ENCODE measurements at regions not wholly inside any gene's neighbourhood (a gene's known extent, or its start where the extent isn't known, plus 50 kb on each side); places are given as distances from the start of the nearest gene placed in this dataset.

GRCh38 chr1:168438626-168439025 lies 105.2 kb downstream of the XCL2 start:
- H3K9me2 ChIP-seq (ENCODE audit: insufficient read depth, low read length): no peaks in the 10 kb centered on the region
- ChIA-PET CTCF (ENCODE audit: unreplicated experiment) (no interaction called here), POLR2A (no interaction called here)
- intact Hi-C loops (cut with micrococcal nuclease; ENCODE audit: unreplicated experiment): loop anchor here (10.0 kb wide), 1 partner anchor 94 kb away; no protein-coding TSS in a partner anchor
- no peak overlapping the region for H2AFZ ChIP-seq (ENCODE audit: low read length)
- no peaks in the 10 kb centered on the region for H3K9me3 ChIP-seq (ENCODE audit: low read length)
- no peak overlapping the region for H3K4me2 ChIP-seq (ENCODE audit: low read length)
- H3K36me3 ChIP-seq (ENCODE audit: insufficient read depth, low read length): no peaks in the 10 kb centered on the region
- H4K20me1 ChIP-seq (ENCODE audit: insufficient read depth, low read length): no peaks in the 10 kb centered on the region
- no peak for DNase-seq (ENCODE audit: low spot score)
- H3K79me2 ChIP-seq (ENCODE audit: insufficient read depth, low read depth, low read length): no peaks in the 10 kb centered on the region
- no peak overlapping the region for H3K27ac ChIP-seq (ENCODE audit: low read depth, low read length, poor library complexity, severe bottlenecking)
- H3K4me1 ChIP-seq (ENCODE audit: insufficient read depth, low read length, poor library complexity, severe bottlenecking): no peaks in the 10 kb centered on the region
- BruUV-seq (replicated peaks): no TSS peak
- H3K4me3 ChIP-seq (ENCODE audit: low read depth, low read length, poor library complexity, severe bottlenecking): no peak overlapping the region
- TF ChIP-seq, protein P1, sequence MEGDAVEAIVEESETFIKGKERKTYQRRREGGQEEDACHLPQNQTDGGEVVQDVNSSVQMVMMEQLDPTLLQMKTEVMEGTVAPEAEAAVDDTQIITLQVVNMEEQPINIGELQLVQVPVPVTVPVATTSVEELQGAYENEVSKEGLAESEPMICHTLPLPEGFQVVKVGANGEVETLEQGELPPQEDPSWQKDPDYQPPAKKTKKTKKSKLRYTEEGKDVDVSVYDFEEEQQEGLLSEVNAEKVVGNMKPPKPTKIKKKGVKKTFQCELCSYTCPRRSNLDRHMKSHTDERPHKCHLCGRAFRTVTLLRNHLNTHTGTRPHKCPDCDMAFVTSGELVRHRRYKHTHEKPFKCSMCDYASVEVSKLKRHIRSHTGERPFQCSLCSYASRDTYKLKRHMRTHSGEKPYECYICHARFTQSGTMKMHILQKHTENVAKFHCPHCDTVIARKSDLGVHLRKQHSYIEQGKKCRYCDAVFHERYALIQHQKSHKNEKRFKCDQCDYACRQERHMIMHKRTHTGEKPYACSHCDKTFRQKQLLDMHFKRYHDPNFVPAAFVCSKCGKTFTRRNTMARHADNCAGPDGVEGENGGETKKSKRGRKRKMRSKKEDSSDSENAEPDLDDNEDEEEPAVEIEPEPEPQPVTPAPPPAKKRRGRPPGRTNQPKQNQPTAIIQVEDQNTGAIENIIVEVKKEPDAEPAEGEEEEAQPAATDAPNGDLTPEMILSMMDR (conservative IDR thresholded peaks at IDR 0.05; ENCODE audit: low read length): no peak
- TF ChIP-seq EZH2phosphoT487 (IDR thresholded peaks at IDR 0.05; ENCODE audit: borderline replicate concordance, low read depth, low read length): no peak

- no peaks in the 10 kb centered on the region for H3K9me2 ChIP-seq (ENCODE audit: insufficient read depth, low read length)
- intact Hi-C loops (cut with micrococcal nuclease; ENCODE audit: unreplicated experiment): loop anchor here (10.0 kb wide), 1 partner anchor 93 kb away; no protein-coding TSS in a partner anchor
- DNase-seq (ENCODE audit: low spot score): no peak
- H3K27ac ChIP-seq (ENCODE audit: low read depth, low read length, poor library complexity, severe bottlenecking): no peak overlapping the region
- no peaks in the 10 kb centered on the region for H3K36me3 ChIP-seq (ENCODE audit: insufficient read depth, low read length)
- H3K4me2 ChIP-seq (ENCODE audit: low read length): no peak overlapping the region
- no peaks in the 10 kb centered on the region for H3K79me2 ChIP-seq (ENCODE audit: insufficient read depth, low read depth, low read length)
- ChIA-PET CTCF (ENCODE audit: unreplicated experiment) (no interaction called here), POLR2A (no interaction called here)
- H4K20me1 ChIP-seq (ENCODE audit: insufficient read depth, low read length): no peaks in the 10 kb centered on the region
- H3K9me3 ChIP-seq (ENCODE audit: low read length): no peaks in the 10 kb centered on the region
- H2AFZ ChIP-seq (ENCODE audit: low read length): no peak overlapping the region
- H3K4me1 ChIP-seq (ENCODE audit: insufficient read depth, low read length, poor library complexity, severe bottlenecking): no peaks in the 10 kb centered on the region
- BruUV-seq (replicated peaks): no TSS peak
- TF ChIP-seq, protein P1 (conservative IDR thresholded peaks at IDR 0.05; ENCODE audit: low read length): no peak
- no peak for TF ChIP-seq EZH2phosphoT487 (IDR thresholded peaks at IDR 0.05; ENCODE audit: borderline replicate concordance, low read depth, low read length)
- H3K4me3 ChIP-seq (ENCODE audit: low read depth, low read length, poor library complexity, severe bottlenecking): no peak overlapping the region
These were observed 106.0 kb downstream of the XCL2 start for GRCh38 chr1:168437821-168438220.

DNA sequence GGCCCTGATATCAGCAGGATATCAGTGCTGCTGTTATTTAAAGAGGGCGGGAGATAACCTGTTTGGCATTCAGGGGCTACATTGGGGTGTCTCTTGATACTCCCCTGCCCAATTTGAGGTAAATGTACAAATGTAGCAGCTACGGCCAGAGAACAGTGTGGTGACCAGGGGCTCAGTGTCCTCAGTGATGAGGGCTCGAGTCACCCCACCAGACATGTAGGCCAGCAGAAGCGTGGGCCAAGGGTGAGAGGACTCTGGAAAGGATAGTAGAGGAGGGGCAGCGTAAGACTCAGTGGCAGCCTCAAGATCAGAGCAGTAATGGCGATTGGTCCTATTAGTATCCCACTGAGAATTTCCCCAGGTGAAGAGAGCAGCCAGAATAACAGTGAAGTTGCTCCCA lies 108.4 kb downstream of the XCL2 start:
- BruUV-seq (replicated peaks): no TSS peak
- Histone ChIP-seq H2AFZ (ENCODE audit: low read length) (no peak overlapping the region), H3K9me3 (ENCODE audit: low read length) (no peaks in the 10 kb centered on the region), H3K4me1 (ENCODE audit: insufficient read depth, low read length, poor library complexity, severe bottlenecking) (no peaks in the 10 kb centered on the region), H3K79me2 (ENCODE audit: insufficient read depth, low read depth, low read length) (no peaks in the 10 kb centered on the region), H3K36me3 (ENCODE audit: insufficient read depth, low read length) (no peaks in the 10 kb centered on the region), H3K27ac (ENCODE audit: low read depth, low read length, poor library complexity, severe bottlenecking) (no peak overlapping the region), H3K4me3 (ENCODE audit: low read depth, low read length, poor library complexity, severe bottlenecking) (no peak overlapping the region), H4K20me1 (ENCODE audit: insufficient read depth, low read length) (no peaks in the 10 kb centered on the region), H3K9me2 (ENCODE audit: insufficient read depth, low read length) (no peaks in the 10 kb centered on the region), H3K4me2 (ENCODE audit: low read length) (no peak overlapping the region)
- ChIA-PET CTCF (ENCODE audit: unreplicated experiment) (no interaction called here), POLR2A (interaction anchor here (0.8 to 1.0 kb wide), 2 partner anchors 8 to 13 kb away, joined by 3 to 4 read pairs; no protein-coding TSS in a partner anchor)
- TF ChIP-seq, protein P1 (conservative IDR thresholded peaks at IDR 0.05; ENCODE audit: low read length): no peak
- no peak for TF ChIP-seq EZH2phosphoT487 (IDR thresholded peaks at IDR 0.05; ENCODE audit: borderline replicate concordance, low read depth, low read length)
- DNase-seq (ENCODE audit: low spot score): no peak
- intact Hi-C loops (cut with micrococcal nuclease; ENCODE audit: unreplicated experiment): loop anchor here (10.0 kb wide), 1 partner anchor 91 kb away; no protein-coding TSS in a partner anchor

Measured in OCI-LY7 (cell line).